ENCODE measurements at regions not wholly inside any gene's neighbourhood (a gene's known extent, or its start where the extent isn't known, plus 50 kb on each side); places are given as distances from the start of the nearest gene placed in this dataset.

- Histone ChIP-seq H3K9ac (ENCODE audit: low read depth in 1 of 2, low read length in 2 of 2) (no peak overlapping the region), H3K4me3 (ENCODE audit: low read depth in 1 of 3, low read length in 3 of 3) (no peak overlapping the region), H3K9me3 (ENCODE audit: control insufficient read depth in 4 of 4, low read length in 3 of 4) (peaks cover 0 to 3% (median 0%) of the 10 kb centered on the region in 4 donors), H3K27me3 (ENCODE audit: control insufficient read depth in 4 of 4, insufficient read depth in 4 of 4, low read length in 3 of 4) (no peaks in the 10 kb centered on the region), H3K36me3 (ENCODE audit: control insufficient read depth in 4 of 4, insufficient read depth in 3 of 4, low read depth in 1 of 4, low read length in 3 of 4) (no peaks in the 10 kb centered on the region), H3K4me1 (ENCODE audit: control insufficient read depth in 4 of 4, insufficient read depth in 4 of 4, low read length in 3 of 4) (no peaks in the 10 kb centered on the region), H3K27ac (ENCODE audit: low read depth in 1 of 2, low read length in 2 of 2) (no peak overlapping the region)
- 35% methylated on average over 1 of the region's 1 CpG for WGBS
- no peak for TF ChIP-seq GABPA (IDR thresholded peaks at IDR 0.05 in 1 of 2, conservative IDR thresholded peaks at IDR 0.05 in 1 of 2)
- TF ChIP-seq HNF4A (conservative IDR thresholded peaks at IDR 0.05): no peak
- no peak for TF ChIP-seq HNF4G (IDR thresholded peaks at IDR 0.05)
- no peak for DNase-seq (ENCODE audit: low spot score)
Measured at GRCh38 chr9:115250621-115251032, 132.7 kb upstream of the TNC start.

- H3K27me3 ChIP-seq (ENCODE audit: control insufficient read depth in 4 of 4, insufficient read depth in 4 of 4, low read length in 3 of 4): no peaks in the 10 kb centered on the region
- peaks cover 0 to 3% (median 0%) of the 10 kb centered on the region in 4 donors for H3K9me3 ChIP-seq (ENCODE audit: control insufficient read depth in 4 of 4, low read length in 3 of 4)
- no peak overlapping the region for H3K9ac ChIP-seq (ENCODE audit: low read depth in 1 of 2, low read length in 2 of 2)
- H3K27ac ChIP-seq (ENCODE audit: low read depth in 1 of 2, low read length in 2 of 2): no peak overlapping the region
- no peaks in the 10 kb centered on the region for H3K4me1 ChIP-seq (ENCODE audit: control insufficient read depth in 4 of 4, insufficient read depth in 4 of 4, low read length in 3 of 4)
- H3K4me3 ChIP-seq (ENCODE audit: low read depth in 1 of 3, low read length in 3 of 3): no peak overlapping the region
- TF ChIP-seq HNF4G (IDR thresholded peaks at IDR 0.05) (no peak), SP1 (IDR thresholded peaks at IDR 0.05) (no peak), JUND (IDR thresholded peaks at IDR 0.05) (no peak), EGR1 (IDR thresholded peaks at IDR 0.05; ENCODE audit: low read depth in 2 of 2) (no peak), NR2F2 (IDR thresholded peaks at IDR 0.05) (no peak), YY1 (IDR thresholded peaks at IDR 0.05) (no peak), HNF4A (conservative IDR thresholded peaks at IDR 0.05) (no peak), ATF3 (IDR thresholded peaks at IDR 0.05) (no peak), TAF1 (conservative IDR thresholded peaks at IDR 0.05) (no peak)
- TF ChIP-seq, protein P1, sequence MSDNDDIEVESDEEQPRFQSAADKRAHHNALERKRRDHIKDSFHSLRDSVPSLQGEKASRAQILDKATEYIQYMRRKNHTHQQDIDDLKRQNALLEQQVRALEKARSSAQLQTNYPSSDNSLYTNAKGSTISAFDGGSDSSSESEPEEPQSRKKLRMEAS (IDR thresholded peaks at IDR 0.05): no peak
- no peaks in the 10 kb centered on the region for H3K36me3 ChIP-seq (ENCODE audit: control insufficient read depth in 4 of 4, insufficient read depth in 3 of 4, low read depth in 1 of 4, low read length in 3 of 4)
- no peak for DNase-seq (ENCODE audit: low spot score)
- WGBS: 60% methylated on average over 5 of the region's 5 CpGs
Measured at GRCh38 chr9:115254287-115255180, 136.6 kb upstream of the TNC start.

DNA sequence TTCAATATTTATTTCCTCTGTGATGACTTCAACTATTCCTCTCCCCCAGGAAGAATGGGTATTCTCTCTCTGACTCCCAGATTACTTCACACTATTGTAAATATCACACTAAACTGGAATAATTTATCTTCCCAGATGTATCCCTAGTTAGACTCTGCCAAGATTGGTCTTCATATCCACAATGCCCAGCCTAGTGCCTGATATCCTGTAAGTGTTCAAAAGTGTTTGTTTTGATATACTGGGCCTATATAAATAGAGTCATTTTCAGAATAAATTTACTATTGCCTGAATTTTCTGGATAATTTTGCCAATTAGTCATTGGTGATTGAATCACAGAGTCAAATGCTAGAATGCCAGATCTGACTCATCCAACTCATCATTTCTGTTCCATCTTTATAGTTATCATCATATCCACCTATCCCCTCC lies 143.7 kb upstream of the TNC start:
- Histone ChIP-seq H3K9ac (ENCODE audit: low read depth in 1 of 2, low read length in 2 of 2) (no peak overlapping the region), H3K4me1 (ENCODE audit: control insufficient read depth in 4 of 4, insufficient read depth in 4 of 4, low read length in 3 of 4) (no peaks in the 10 kb centered on the region), H3K27ac (ENCODE audit: low read depth in 1 of 2, low read length in 2 of 2) (no peak overlapping the region), H3K4me3 (ENCODE audit: low read depth in 1 of 3, low read length in 3 of 3) (no peak overlapping the region), H3K9me3 (ENCODE audit: control insufficient read depth in 4 of 4, low read length in 3 of 4) (no peaks in the 10 kb centered on the region), H3K36me3 (ENCODE audit: control insufficient read depth in 4 of 4, insufficient read depth in 3 of 4, low read depth in 1 of 4, low read length in 3 of 4) (no peaks in the 10 kb centered on the region), H3K27me3 (ENCODE audit: control insufficient read depth in 4 of 4, insufficient read depth in 4 of 4, low read length in 3 of 4) (peaks cover 0 to 2% (median 0%) of the 10 kb centered on the region in 4 donors)
- DNase-seq (ENCODE audit: low spot score): no peak
- TF ChIP-seq ZBTB33 (IDR thresholded peaks at IDR 0.05): no peak

Measured in liver (tissue), 7 donors.